NCI-H69 (cell line): ENCODE measurements at regions not wholly inside any gene's neighbourhood (a gene's known extent, or its start where the extent isn't known, plus 50 kb on each side); places are given as distances from the start of the nearest gene placed in this dataset.

ENCODE experiments used
- DNase-seq: peaks from one replicate; lab custom pipeline; 2025; lab: John Stamatoyannopoulos, UW

DNA sequence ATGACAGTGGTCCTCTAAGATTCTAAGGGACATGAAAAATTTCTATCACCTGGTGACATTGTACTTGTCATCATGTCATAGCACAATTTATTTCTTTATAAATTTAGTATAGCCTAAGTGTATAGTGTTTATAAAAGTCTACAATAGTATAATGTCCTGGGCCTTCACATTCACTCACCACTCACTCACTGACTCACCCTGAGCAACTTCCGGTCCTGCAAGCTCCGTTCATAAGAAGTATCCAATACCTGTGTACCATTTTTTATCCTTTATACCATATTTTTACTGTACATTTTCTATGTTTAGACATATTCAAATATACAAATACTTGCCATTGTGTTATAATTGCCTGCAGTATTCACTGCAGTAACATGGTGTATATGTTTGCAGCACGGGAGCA lies 72.8 kb upstream of the DSEL start:
- no peak for DNase-seq

DNA sequence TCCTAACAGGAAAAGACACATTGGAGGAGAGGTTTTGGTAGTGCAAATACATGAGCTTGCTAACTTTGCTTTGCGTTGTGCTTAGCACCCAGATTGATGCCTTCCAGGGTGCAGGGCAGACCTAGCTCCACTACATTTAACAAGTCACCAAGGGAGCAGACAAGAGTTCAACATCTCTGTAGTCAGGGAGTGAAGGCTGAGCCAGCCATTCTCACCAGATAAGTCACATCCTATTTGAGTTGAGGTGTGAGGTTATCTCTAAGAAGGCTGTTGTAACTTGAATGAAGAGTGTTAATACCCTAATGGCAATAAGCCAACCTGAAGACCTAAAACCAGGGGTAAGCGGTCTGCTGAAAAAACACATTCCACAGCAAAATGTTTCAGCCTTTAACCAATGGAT lies 69.6 kb upstream of the DSEL start:
- DNase-seq, result no peak

GRCh38 chr18:67583621-67584020 lies 67.1 kb upstream of the DSEL start:
- no peak for DNase-seq

DNA sequence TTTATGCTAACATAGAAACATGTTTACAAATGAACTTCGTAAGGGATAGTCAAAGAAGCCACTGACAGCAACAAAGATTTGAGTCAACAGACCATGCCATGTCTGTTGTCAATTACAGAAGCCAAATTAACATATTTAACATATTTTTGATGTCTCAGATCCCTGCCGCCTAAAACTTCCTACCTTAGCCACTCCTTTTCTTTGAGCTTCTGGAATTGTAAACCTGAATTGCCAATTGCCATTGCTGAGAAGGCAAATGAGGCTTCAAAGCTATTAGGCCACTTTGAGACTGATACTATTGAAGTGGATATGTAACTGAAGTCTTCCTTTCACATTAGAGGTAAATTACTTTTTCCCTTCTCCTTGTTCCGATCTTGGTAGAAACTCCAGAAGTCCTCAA lies 66.0 kb upstream of the DSEL start:
- DNase-seq, result no peak

GRCh38 chr18:67581178-67581577 lies 64.7 kb upstream of the DSEL start:
- no peak for DNase-seq

- DNase-seq, result no peak
These were observed 60.9 kb upstream of the DSEL start for GRCh38 chr18:67577386-67577785.

- peak; percentile 68 for DNase-seq
These were observed 58.2 kb upstream of the DSEL start for GRCh38 chr18:67574749-67575148.

GRCh38 chr18:67568166-67568565 lies 51.6 kb upstream of the DSEL start:
- no peak for DNase-seq
